ENCODE measurements at regions not wholly inside any gene's neighbourhood (a gene's known extent, or its start where the extent isn't known, plus 50 kb on each side); places are given as distances from the start of the nearest gene placed in this dataset.
"Not testable (repeated sequence)": the region's sequence is repeated elsewhere in the genome, so short reads cannot be mapped to it uniquely, and the experiment has no call there.

DNA sequence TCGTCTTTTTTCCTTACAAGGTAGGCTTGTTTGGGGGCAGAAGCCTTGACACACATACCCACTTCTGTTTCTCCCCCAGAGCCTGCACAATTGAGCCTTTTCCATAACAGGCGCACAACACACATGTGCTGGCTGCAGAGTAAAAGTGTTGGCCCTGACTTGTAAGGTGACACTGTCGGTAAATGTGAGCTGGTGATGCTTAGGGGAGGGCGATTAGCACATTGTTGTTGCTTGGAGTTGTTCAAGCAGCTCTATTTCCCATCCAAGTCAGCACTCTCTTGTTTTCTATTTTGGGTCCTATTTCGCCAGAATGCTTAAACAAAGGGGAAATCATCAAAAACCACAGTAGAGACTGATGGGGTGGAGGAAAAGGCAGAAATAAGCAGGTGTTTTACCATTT, 51.9 kb upstream of the PTPRJ start:
- no peak for DNase-seq

GRCh38 chr11:47924184-47924691, 56.1 kb upstream of the PTPRJ start:
- peak; percentile 82 for DNase-seq

GRCh38 chr11:47923667-47924066, 56.7 kb upstream of the PTPRJ start:
- peak; percentile 41 for DNase-seq

DNA sequence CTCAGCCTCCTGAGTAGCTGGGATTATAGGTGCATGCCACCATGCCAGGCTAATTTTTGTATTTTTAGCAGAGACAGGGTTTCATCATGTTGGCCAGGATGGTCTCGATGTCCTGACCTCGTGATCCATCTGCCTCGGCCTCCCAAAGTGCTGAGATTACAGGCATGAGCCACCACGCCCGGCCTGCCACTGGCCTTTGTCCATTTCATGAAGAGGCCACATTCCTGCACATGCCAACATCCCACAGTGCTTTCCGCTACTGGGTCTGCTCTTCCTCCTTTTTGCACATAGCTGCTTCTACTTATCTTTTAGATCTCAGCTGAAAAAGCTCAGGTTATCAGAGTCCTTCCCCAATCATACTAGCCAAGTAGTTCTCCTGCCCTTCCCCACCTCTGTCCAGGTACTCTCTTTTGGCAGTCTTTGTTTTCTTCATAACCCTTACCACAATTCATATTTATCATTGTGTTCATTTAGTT, 59.2 kb upstream of the PTPRJ start:
- DNase-seq, result not testable (repeated sequence)

DNA sequence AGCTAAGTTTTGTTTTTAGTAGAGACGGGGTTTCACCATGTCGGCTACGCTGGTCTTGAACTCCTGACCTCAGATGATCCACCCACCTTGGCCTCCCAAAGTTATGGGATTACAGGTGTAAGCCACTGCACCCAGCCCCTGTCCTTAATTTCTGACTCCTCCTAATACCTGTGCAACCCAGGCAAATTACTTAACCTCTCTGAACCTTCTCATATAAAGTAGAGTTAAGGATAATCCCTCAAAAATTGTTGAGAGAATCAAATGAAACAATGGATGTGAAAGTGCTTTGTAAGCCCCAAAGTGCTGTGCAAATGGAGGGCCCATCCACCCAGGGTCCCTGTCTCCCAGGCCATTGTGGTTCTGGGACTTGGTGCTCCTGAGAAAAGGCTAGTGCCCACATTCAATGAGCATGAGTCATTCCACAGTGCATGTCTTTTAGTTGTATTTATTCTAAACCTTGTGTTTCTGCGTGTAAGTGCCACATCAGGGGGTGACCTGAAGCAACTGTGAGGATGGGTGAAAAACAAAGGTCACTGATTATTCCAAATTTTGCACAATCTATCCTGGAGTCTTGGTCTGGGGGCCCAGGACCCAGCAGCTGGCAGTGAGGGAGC, 61.4 kb upstream of the PTPRJ start:
- DNase-seq, result peak; percentile 54

DNA sequence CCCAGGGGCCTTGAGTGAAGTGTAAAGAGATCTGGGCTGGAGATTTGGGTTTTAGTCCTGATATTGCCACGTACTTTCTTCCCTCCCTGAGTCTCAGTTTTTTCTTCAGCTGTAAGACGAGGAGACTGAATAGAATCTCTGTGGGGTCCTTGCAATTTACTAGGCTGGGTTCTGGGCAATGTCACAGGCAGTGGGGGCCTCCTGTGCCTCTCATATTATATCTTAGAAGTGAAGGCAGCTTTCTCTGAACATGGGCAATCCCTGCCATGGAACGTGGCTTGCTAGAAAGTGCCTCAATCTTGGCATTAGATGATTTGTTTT, 62.0 kb upstream of the PTPRJ start:
- no peak for DNase-seq

DNA sequence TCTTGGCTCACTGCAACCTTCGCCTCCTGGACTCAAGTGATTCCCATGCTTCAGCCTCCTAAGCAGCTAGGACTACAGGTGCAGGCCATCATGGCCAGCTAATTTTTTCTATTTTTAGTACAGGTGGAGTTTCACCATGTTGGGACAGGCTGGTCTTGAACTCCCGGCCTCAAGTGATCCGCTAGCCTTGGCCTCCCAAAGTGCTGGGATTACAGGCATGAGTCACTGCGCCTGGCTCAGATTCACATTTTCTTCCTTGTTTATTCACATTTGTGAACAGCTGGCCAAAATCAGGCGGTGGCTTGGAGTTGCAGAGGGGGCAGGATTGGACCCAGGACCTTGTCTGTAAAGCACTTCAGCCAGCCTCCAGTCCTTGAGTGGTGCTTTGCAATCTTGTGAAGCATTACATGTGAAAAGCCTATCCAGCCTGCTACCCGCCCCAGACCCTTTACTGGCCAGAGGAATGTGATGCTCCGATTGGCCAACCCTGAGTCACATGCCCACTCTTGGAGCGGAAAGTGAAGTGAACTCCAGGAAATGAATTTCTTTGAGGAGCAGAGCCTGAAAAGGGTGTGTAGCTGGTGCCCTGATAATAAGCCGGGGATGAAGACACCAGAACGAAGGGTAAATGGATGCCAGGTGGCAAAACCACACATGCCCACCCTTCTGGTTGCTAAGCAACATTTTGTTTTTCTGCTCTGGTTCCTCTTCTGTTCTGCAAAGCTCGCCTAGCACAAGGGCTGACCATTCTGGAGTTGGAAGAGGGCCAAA, 62.6 kb upstream of the PTPRJ start:
- peak; percentile 98 for DNase-seq

- no peak for DNase-seq
Observed at GRCh38 chr11:47916361-47916841, 64.0 kb upstream of the PTPRJ start.

DNA sequence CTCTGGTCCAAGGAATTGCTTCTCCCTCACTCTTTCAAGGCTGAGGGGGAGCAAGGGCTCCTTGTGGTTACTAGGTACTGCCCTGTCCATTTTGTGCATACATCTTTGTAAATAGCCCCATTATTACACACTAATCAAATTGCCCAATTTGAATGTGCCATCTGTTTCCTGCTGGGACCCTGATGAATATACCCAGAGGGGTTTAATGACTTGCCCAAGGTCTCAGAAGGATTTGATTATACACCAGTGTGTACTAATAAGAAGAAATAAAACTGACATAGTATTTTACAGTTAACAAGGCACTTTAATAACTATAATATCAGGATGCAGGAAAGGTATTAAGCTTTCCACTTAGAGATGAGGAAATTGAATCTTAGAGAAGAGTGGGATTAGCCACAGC, 64.6 kb upstream of the PTPRJ start:
- no peak for DNase-seq

GRCh38 chr11:47915374-47915773, 65.0 kb upstream of the PTPRJ start:
- no peak for DNase-seq

DNA sequence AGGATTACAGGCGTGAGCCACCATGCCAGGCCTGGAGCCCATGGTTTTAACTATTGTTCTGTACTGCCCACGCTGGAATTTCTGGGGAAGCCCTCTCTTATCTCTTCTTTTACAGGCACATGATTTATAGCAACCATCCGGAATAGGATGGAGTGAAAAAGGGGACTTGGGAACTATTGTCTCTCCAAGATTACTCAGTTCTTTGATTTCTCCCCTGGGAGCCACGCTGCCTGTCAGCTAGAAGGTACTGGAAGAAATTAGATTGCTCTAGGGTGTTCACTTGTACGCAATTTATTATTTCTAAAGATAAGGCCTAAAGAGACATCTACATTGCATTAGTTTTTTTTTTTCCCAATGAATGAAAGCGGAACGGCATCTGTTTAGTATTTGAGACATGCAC, 65.6 kb upstream of the PTPRJ start:
- no peak for DNase-seq

- DNase-seq, result no peak
Observed at GRCh38 chr11:47913529-47914244, 65.5 kb upstream of the NUP160 start.

GRCh38 chr11:47912843-47913437, 64.8 kb upstream of the NUP160 start:
- peak; percentile 10 for DNase-seq

- no peak for DNase-seq
Observed at GRCh38 chr11:47911149-47911548, 63.0 kb upstream of the NUP160 start.

GRCh38 chr11:47908198-47908597, 60.0 kb upstream of the NUP160 start:
- no peak for DNase-seq

- DNase-seq, result no peak
Observed at GRCh38 chr11:47907499-47907898, 59.3 kb upstream of the NUP160 start.

GRCh38 chr11:47906066-47906465, 57.9 kb upstream of the NUP160 start:
- DNase-seq, result no peak

GRCh38 chr11:47905358-47906059, 57.4 kb upstream of the NUP160 start:
- peak; percentile 54 for DNase-seq

- DNase-seq, result no peak
Observed at GRCh38 chr11:47904808-47905207, 56.7 kb upstream of the NUP160 start.

GRCh38 chr11:47904048-47904447, 55.9 kb upstream of the NUP160 start:
- peak; percentile 51 for DNase-seq

DNA sequence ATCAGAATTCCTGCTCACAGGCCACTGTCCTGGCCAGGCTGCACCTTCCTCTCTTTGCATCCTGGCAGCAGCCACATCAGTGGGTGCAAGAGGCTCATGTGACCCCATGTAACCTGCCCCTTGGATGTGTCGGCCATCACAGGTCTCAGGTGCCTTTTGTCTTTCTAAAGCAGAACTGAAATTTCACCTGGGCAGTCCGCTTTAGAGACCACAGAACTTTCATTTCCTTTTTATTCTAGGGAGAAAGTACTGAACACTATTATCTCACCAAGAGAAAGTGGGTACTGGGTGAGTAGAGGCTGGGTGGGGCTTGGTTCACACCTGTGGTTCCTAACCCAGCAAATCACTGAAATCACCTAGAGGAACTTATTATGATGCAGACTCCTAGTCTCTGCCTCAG, 51.7 kb upstream of the NUP160 start:
- no peak for DNase-seq

All from HCEC 1CT (cell line).